Retinal pigment epithelial cell (primary cell): ENCODE measurements at regions not wholly inside any gene's neighbourhood (a gene's known extent, or its start where the extent isn't known, plus 50 kb on each side); places are given as distances from the start of the nearest gene placed in this dataset.

Experiments used
- DNase-seq: peaks from one replicate; pipeline ENCODE4 v3.0.0-alpha.2; 2010; ENCODE audit warnings: low read depth
- H3K4me3 ChIP-seq: 2 replicates; pipeline ENCODE4 v1.5.1; 2011; ENCODE audit warnings: mild to moderate bottlenecking, low read length, control low read depth, moderate library complexity
- CTCF ChIP-seq: conservative IDR thresholded peaks from 2 replicates; pipeline ENCODE4 v1.5.1; 2011; ENCODE audit warnings: low read depth, low read length, control low read depth, inconsistent platforms

- no peak overlapping the region for H3K4me3 ChIP-seq
- no peak for DNase-seq
- no peak for TF ChIP-seq CTCF
These were observed 80.3 kb upstream of the PIAS1 start for GRCh38 chr15:67973846-67974245.

- no peak overlapping the region for H3K4me3 ChIP-seq
- TF ChIP-seq CTCF: no peak
- no peak for DNase-seq
These were observed 77.5 kb upstream of the PIAS1 start for GRCh38 chr15:67976506-67977073.

GRCh38 chr15:67977414-67978089, 76.6 kb upstream of the PIAS1 start:
- TF ChIP-seq CTCF: no peak
- DNase-seq: no peak
- H3K4me3 ChIP-seq: no peak overlapping the region

- H3K4me3 ChIP-seq: no peak overlapping the region
- DNase-seq: no peak
- TF ChIP-seq CTCF: no peak
These were observed 74.8 kb upstream of the PIAS1 start for GRCh38 chr15:67979281-67979680.

- no peak for TF ChIP-seq CTCF
- no peak for DNase-seq
- H3K4me3 ChIP-seq: no peak overlapping the region
These were observed 73.9 kb upstream of the PIAS1 start for GRCh38 chr15:67980171-67980570.

- TF ChIP-seq CTCF: no peak
- H3K4me3 ChIP-seq: no peak overlapping the region
- no peak for DNase-seq
These were observed 73.1 kb upstream of the PIAS1 start for GRCh38 chr15:67980773-67981685.
